HepG2 (cell line): ENCODE measurements at regions not wholly inside any gene's neighbourhood (a gene's known extent, or its start where the extent isn't known, plus 50 kb on each side); places are given as distances from the start of the nearest gene placed in this dataset.

Experiments used
- CENPBD1 ChIP-seq: sonication (generic); formaldehyde crosslinking; IDR thresholded peaks from 2 replicates; pipeline ENCODE4 v1.8.0; 2022; ENCODE audit warnings: missing genetic modification reagents, low read depth, mild to moderate bottlenecking, borderline replicate concordance
- CTCF ChIP-seq: sonication (generic); formaldehyde crosslinking; IDR thresholded peaks from 2 replicates; pipeline ENCODE4 v1.5.0; 2020; ENCODE audit warnings: mild to moderate bottlenecking, missing genetic modification reagents, moderate library complexity
- HCFC1 ChIP-seq: fragments of 150-350 bp; IDR thresholded peaks from 2 replicates; pipeline ENCODE4 v1.6.1; 2014; ENCODE audit warnings: low read depth, low read length
- KDM5B ChIP-seq: sonication (generic); formaldehyde crosslinking; IDR thresholded peaks from 2 replicates; pipeline ENCODE4 v1.4.0; 2020; ENCODE audit warnings: missing genetic modification reagents, mild to moderate bottlenecking, borderline replicate concordance
- POLR2A ChIP-seq, 2 experiments: IDR thresholded peaks; 2 replicates each; pipeline ENCODE4 v1.6.1; 2011; ENCODE audit warnings: low read depth in 2 of 2, low read length in 2 of 2, mild to moderate bottlenecking in 1 of 2, moderate library complexity in 1 of 2; ENCODE audit not compliant: insufficient read depth in 1 of 2
- PRDM10 ChIP-seq: sonication (generic); formaldehyde crosslinking; IDR thresholded peaks from 2 replicates; pipeline ENCODE4 v1.4.0; 2020; ENCODE audit warnings: low read depth, missing genetic modification reagents
- RAD21 ChIP-seq: fragments of 450-650 bp; formaldehyde crosslinking; IDR thresholded peaks from 2 replicates; pipeline ENCODE4 v1.5.0; 2020; ENCODE audit warnings: mild to moderate bottlenecking
- SMC3 ChIP-seq: IDR thresholded peaks from 2 replicates; pipeline ENCODE4 v1.6.1; 2011; ENCODE audit warnings: low read length, improper control_type of control experiment
- TAF1 ChIP-seq: sonication (generic); formaldehyde crosslinking; IDR thresholded peaks from 2 replicates; pipeline ENCODE4 v1.4.0; 2020; ENCODE audit warnings: missing genetic modification reagents
- TBP ChIP-seq: sonication (generic); formaldehyde crosslinking; IDR thresholded peaks from 2 replicates; pipeline ENCODE4 v1.5.0; 2020; ENCODE audit warnings: missing genetic modification reagents
- TCF7 ChIP-seq: sonication (generic); IDR thresholded peaks from 2 replicates; pipeline ENCODE4 v1.6.1; 2016; ENCODE audit warnings: antibody characterized with exemption, low read depth
- ZFP1 ChIP-seq: IDR thresholded peaks from 2 replicates; pipeline ENCODE4 v1.6.1; 2016
- ZNF280B ChIP-seq: sonication (generic); formaldehyde crosslinking; IDR thresholded peaks from 2 replicates; pipeline ENCODE4 v1.5.0; 2020; ENCODE audit warnings: missing genetic modification reagents, mild to moderate bottlenecking, borderline replicate concordance

- TF ChIP-seq CENPBD1 (CRISPR knock-in tag) (no peak), ZFP1 (CRISPR knock-in tag) (no peak), PRDM10 (CRISPR knock-in tag) (no peak), SMC3 (no peak), RAD21 (no peak), ZNF280B (CRISPR knock-in tag) (no peak), TBP (CRISPR knock-in tag) (no peak), KDM5B (no peak), HCFC1 (no peak), TCF7 (no peak), TAF1 (no peak), POLR2A (IDR thresholded peaks at IDR 0.05; ENCODE audit: insufficient read depth in 1 of 2, low read depth in 2 of 2, low read length in 2 of 2) (no peak), CTCF (CRISPR knock-in tag) (no peak)
Measured at GRCh38 chr15:89406940-89407607, 72.5 kb upstream of the POLG start.
